Activated naive CD4-positive, alpha-beta T cell treated with anti-CD3 and anti-CD28 coated beads, Interleukin-2, amount 10 ng/mL, durations not matched to agents 7 days and 5 days (primary cell): ENCODE measurements at regions not wholly inside any gene's neighbourhood (a gene's known extent, or its start where the extent isn't known, plus 50 kb on each side); places are given as distances from the start of the nearest gene placed in this dataset.
"Not testable (repeated sequence)": the region's sequence is repeated elsewhere in the genome, so short reads cannot be mapped to it uniquely, and the experiment has no call there.

Experiments
- CTCF ChIA-PET: fragments of 350-600 bp; sonication (Branson Sonifier 250); formaldehyde crosslinking; loops from one replicate; lab custom pipeline; 2021; ENCODE audit warnings: antibody characterized with exemption; lab: Charles Lee
- DNase-seq: peaks from one replicate; pipeline ENCODE4 v3.0.0-alpha.2; 2020
- H3K27ac Mint-ChIP-seq: one replicate; pipeline ENCODE4 v1.8.0; 2021; ENCODE audit warnings: mild to moderate bottlenecking, moderate library complexity, mixed read lengths
- H3K27me3 Mint-ChIP-seq: one replicate; pipeline ENCODE4 v1.8.0; 2021; ENCODE audit warnings: mild to moderate bottlenecking, mixed read lengths
- H3K36me3 Mint-ChIP-seq: one replicate; pipeline ENCODE4 v1.8.0; 2021; ENCODE audit warnings: mixed read lengths
- H3K4me1 Mint-ChIP-seq: one replicate; pipeline ENCODE4 v1.8.0; 2021; ENCODE audit warnings: mixed read lengths
- H3K4me3 Mint-ChIP-seq: one replicate; pipeline ENCODE4 v1.8.0; 2021; ENCODE audit warnings: mild to moderate bottlenecking, moderate library complexity, mixed read lengths
- H3K9me3 Mint-ChIP-seq: one replicate; pipeline ENCODE4 v1.8.0; 2021; ENCODE audit warnings: mixed read lengths

- no peaks in the 10 kb centered on the region for H3K9me3 Mint-ChIP-seq
- no peaks in the 10 kb centered on the region for H3K36me3 Mint-ChIP-seq
- H3K27me3 Mint-ChIP-seq, result peaks cover 21% of the 10 kb centered on the region
- CTCF ChIA-PET, result no interaction called here
- H3K4me3 Mint-ChIP-seq, result no peak overlapping the region
- H3K27ac Mint-ChIP-seq, result no peak overlapping the region
- no peak for DNase-seq
- peaks cover 24% of the 10 kb centered on the region for H3K4me1 Mint-ChIP-seq
Observed at GRCh38 chr14:98913967-98914650, 357.9 kb downstream of the BCL11B start.

- CTCF ChIA-PET, result no interaction called here
- Mint-ChIP-seq H3K27ac (no peak overlapping the region), H3K36me3 (no peaks in the 10 kb centered on the region), H3K9me3 (no peaks in the 10 kb centered on the region), H3K27me3 (peaks cover 28% of the 10 kb centered on the region), H3K4me3 (no peak overlapping the region), H3K4me1 (peaks cover 24% of the 10 kb centered on the region)
- no peak for DNase-seq
Observed at GRCh38 chr14:98914942-98915341, 357.1 kb downstream of the BCL11B start.

GRCh38 chr14:98915625-98916024 is 356.4 kb downstream of the BCL11B start:
- no peak for DNase-seq
- CTCF ChIA-PET, result no interaction called here
- Mint-ChIP-seq H3K9me3 (no peaks in the 10 kb centered on the region), H3K27ac (no peak overlapping the region), H3K4me3 (no peak overlapping the region), H3K4me1 (peaks cover 24% of the 10 kb centered on the region), H3K36me3 (no peaks in the 10 kb centered on the region), H3K27me3 (peaks cover 29% of the 10 kb centered on the region)

GRCh38 chr14:98916036-98916435 is 356.0 kb downstream of the BCL11B start:
- no peaks in the 10 kb centered on the region for H3K36me3 Mint-ChIP-seq
- no peak for DNase-seq
- no peak overlapping the region for H3K4me3 Mint-ChIP-seq
- H3K4me1 Mint-ChIP-seq, result peaks cover 24% of the 10 kb centered on the region
- H3K27me3 Mint-ChIP-seq, result peaks cover 29% of the 10 kb centered on the region
- no peak overlapping the region for H3K27ac Mint-ChIP-seq
- CTCF ChIA-PET, result no interaction called here
- no peaks in the 10 kb centered on the region for H3K9me3 Mint-ChIP-seq

- H3K4me3 Mint-ChIP-seq, result no peak overlapping the region
- CTCF ChIA-PET, result no interaction called here
- H3K9me3 Mint-ChIP-seq, result no peaks in the 10 kb centered on the region
- peaks cover 22% of the 10 kb centered on the region for H3K4me1 Mint-ChIP-seq
- no peak for DNase-seq
- no peak overlapping the region for H3K27ac Mint-ChIP-seq
- H3K36me3 Mint-ChIP-seq, result no peaks in the 10 kb centered on the region
- H3K27me3 Mint-ChIP-seq, result peaks cover 29% of the 10 kb centered on the region
Observed at GRCh38 chr14:98916476-98916875, 355.5 kb downstream of the BCL11B start.

GRCh38 chr14:98919434-98919833 is 352.6 kb downstream of the BCL11B start:
- DNase-seq, result no peak
- Mint-ChIP-seq H3K4me1 (no peaks in the 10 kb centered on the region), H3K4me3 (no peak overlapping the region), H3K9me3 (peaks cover 10% of the 10 kb centered on the region), H3K27ac (no peak overlapping the region), H3K36me3 (no peaks in the 10 kb centered on the region), H3K27me3 (peaks cover 22% of the 10 kb centered on the region)
- CTCF ChIA-PET, result no interaction called here

- H3K36me3 Mint-ChIP-seq, DNase-seq, H3K9me3 Mint-ChIP-seq, H3K27ac Mint-ChIP-seq, CTCF ChIA-PET, H3K4me3 Mint-ChIP-seq: not testable (repeated sequence)
- peaks cover 13% of the 10 kb centered on the region for H3K4me1 Mint-ChIP-seq
- H3K27me3 Mint-ChIP-seq, result peaks cover 14% of the 10 kb centered on the region
Observed at GRCh38 chr14:98921306-98921705, 350.7 kb downstream of the BCL11B start.

GRCh38 chr14:98923596-98923995 is 348.4 kb downstream of the BCL11B start:
- Mint-ChIP-seq H3K4me1 (peaks cover 31% of the 10 kb centered on the region), H3K27ac (no peak overlapping the region), H3K9me3 (peaks cover 11% of the 10 kb centered on the region), H3K36me3 (no peaks in the 10 kb centered on the region), H3K27me3 (peaks cover 9% of the 10 kb centered on the region), H3K4me3 (no peak overlapping the region)
- no peak for DNase-seq
- CTCF ChIA-PET, result no interaction called here

GRCh38 chr14:98924046-98924445 is 348.0 kb downstream of the BCL11B start:
- peaks cover 9% of the 10 kb centered on the region for H3K27me3 Mint-ChIP-seq
- CTCF ChIA-PET, result no interaction called here

GRCh38 chr14:98925354-98926040 is 346.5 kb downstream of the BCL11B start:
- Mint-ChIP-seq H3K27me3 (no peaks in the 10 kb centered on the region), H3K36me3 (no peaks in the 10 kb centered on the region), H3K27ac (peak overlapping the region; percentile 61), H3K9me3 (peaks cover 11% of the 10 kb centered on the region), H3K4me1 (peaks cover 38% of the 10 kb centered on the region), H3K4me3 (no peak overlapping the region)
- CTCF ChIA-PET, result no interaction called here
- no peak for DNase-seq

More at GRCh38 chr14:98924046-98924445, 348.0 kb downstream of the BCL11B start:
- DNase-seq, result no peak
- H3K27ac Mint-ChIP-seq, result no peak overlapping the region
- H3K9me3 Mint-ChIP-seq, result peaks cover 11% of the 10 kb centered on the region
- H3K4me1 Mint-ChIP-seq, result peaks cover 34% of the 10 kb centered on the region
- H3K36me3 Mint-ChIP-seq, result no peaks in the 10 kb centered on the region
- no peak overlapping the region for H3K4me3 Mint-ChIP-seq

GRCh38 chr14:98926146-98926545 is 345.9 kb downstream of the BCL11B start:
- H3K27me3 Mint-ChIP-seq, result no peaks in the 10 kb centered on the region
- H3K27ac Mint-ChIP-seq, result peak overlapping the region; percentile 82
- no peaks in the 10 kb centered on the region for H3K36me3 Mint-ChIP-seq
- H3K4me1 Mint-ChIP-seq, result peaks cover 44% of the 10 kb centered on the region
- H3K9me3 Mint-ChIP-seq, result peaks cover 11% of the 10 kb centered on the region
- no peak overlapping the region for H3K4me3 Mint-ChIP-seq
- DNase-seq, result peak; percentile 66
- CTCF ChIA-PET, result no interaction called here

GRCh38 chr14:98926801-98927200 is 345.2 kb downstream of the BCL11B start:
- peaks cover 10% of the 10 kb centered on the region for H3K9me3 Mint-ChIP-seq
- H3K27me3 Mint-ChIP-seq, result no peaks in the 10 kb centered on the region
- peaks cover 2% of the 10 kb centered on the region for H3K36me3 Mint-ChIP-seq
- CTCF ChIA-PET, result no interaction called here
- H3K27ac Mint-ChIP-seq, result no peak overlapping the region
- peaks cover 51% of the 10 kb centered on the region for H3K4me1 Mint-ChIP-seq
- no peak overlapping the region for H3K4me3 Mint-ChIP-seq
- no peak for DNase-seq

GRCh38 chr14:98927986-98928385 is 344.0 kb downstream of the BCL11B start:
- H3K27me3 Mint-ChIP-seq, result no peaks in the 10 kb centered on the region
- CTCF ChIA-PET, result interaction anchor here (0.6 kb wide), 1 partner anchor 20 kb away, joined by 3 read pairs; no protein-coding TSS in a partner anchor
- H3K36me3 Mint-ChIP-seq, result peaks cover 6% of the 10 kb centered on the region
- H3K4me3 Mint-ChIP-seq, result no peak overlapping the region
- H3K27ac Mint-ChIP-seq, result no peak overlapping the region
- peaks cover 2% of the 10 kb centered on the region for H3K9me3 Mint-ChIP-seq
- H3K4me1 Mint-ChIP-seq, result peaks cover 62% of the 10 kb centered on the region
- no peak for DNase-seq

GRCh38 chr14:98928418-98928817 is 343.6 kb downstream of the BCL11B start:
- CTCF ChIA-PET, result no interaction called here
- peaks cover 67% of the 10 kb centered on the region for H3K4me1 Mint-ChIP-seq

GRCh38 chr14:98931126-98931525 is 340.9 kb downstream of the BCL11B start:
- DNase-seq, result no peak
- Mint-ChIP-seq H3K27ac (peak overlapping the region; percentile 24), H3K4me3 (no peak overlapping the region), H3K27me3 (no peaks in the 10 kb centered on the region), H3K4me1 (peaks cover 76% of the 10 kb centered on the region), H3K9me3 (peaks cover 5% of the 10 kb centered on the region), H3K36me3 (peaks cover 13% of the 10 kb centered on the region)
- CTCF ChIA-PET, result no interaction called here

More at GRCh38 chr14:98928418-98928817, 343.6 kb downstream of the BCL11B start:
- Mint-ChIP-seq H3K27ac (no peak overlapping the region), H3K9me3 (peaks cover 2% of the 10 kb centered on the region), H3K27me3 (no peaks in the 10 kb centered on the region), H3K4me3 (no peak overlapping the region), H3K36me3 (peaks cover 6% of the 10 kb centered on the region)
- no peak for DNase-seq
